Stimulated activated CD4-positive, alpha-beta T cell treated with anti-CD3 and anti-CD28 coated beads, Interleukin-1b, Interleukin-23, amount 100 ng/mL, for 1 hour (primary cell): ENCODE measurements at regions not wholly inside any gene's neighbourhood (a gene's known extent, or its start where the extent isn't known, plus 50 kb on each side); places are given as distances from the start of the nearest gene placed in this dataset.
"Not testable (repeated sequence)": the region's sequence is repeated elsewhere in the genome, so short reads cannot be mapped to it uniquely, and the experiment has no call there.

Experiments used
- DNase-seq, 2 donors: peaks; one replicate each; pipeline ENCODE4 v3.0.0-alpha.2; 2020; ENCODE audit warnings: low read depth in 2 of 2

- no peak for DNase-seq
Observed at GRCh38 chr18:1811282-1811681, 760.0 kb downstream of the METTL4 start.

GRCh38 chr18:1825296-1825695 is 746.0 kb downstream of the METTL4 start:
- DNase-seq, result no peak

- DNase-seq, result no peak
Observed at GRCh38 chr18:1840878-1841277, 730.4 kb downstream of the METTL4 start.

DNA sequence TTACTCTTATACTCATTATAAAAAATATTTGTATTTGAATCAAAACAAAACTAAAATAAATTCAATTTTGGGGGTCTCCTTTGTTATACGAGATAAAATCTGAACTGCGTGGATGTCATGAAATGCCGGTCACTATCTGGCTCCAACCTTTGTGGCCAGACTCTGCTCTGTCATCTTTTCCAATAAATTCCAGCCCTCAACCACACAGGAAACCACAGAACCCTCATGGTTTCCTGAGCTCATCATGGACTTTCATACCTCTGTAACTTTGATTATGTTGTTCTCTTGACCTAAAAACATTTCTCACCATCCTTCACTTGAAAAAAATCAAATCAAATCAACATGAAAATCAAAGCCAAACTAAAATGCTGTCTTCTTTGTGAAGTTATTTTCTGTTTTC is 724.7 kb downstream of the METTL4 start:
- DNase-seq, result no peak

DNA sequence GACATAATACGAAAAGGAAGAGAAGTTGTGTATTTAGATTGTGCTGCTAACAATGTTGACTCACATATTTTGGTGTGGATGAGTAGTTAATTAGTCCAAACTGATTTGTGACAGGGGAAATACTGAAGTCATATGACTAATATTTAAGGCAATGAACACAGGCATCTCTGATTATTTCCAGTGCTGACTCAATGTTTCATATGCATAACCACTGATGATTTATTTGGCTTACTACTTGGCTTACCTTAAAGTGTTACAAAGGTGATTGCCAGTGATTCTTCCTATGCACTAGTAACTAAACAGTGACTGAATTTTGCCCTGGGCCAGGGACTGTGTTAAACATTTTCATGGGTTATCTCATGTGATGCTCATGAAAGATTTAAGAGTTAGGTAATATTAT is 722.6 kb downstream of the METTL4 start:
- no peak for DNase-seq

- no peak for DNase-seq
Observed at GRCh38 chr18:1849386-1849785, 721.9 kb downstream of the METTL4 start.

GRCh38 chr18:1857281-1857680 is 714.0 kb downstream of the METTL4 start:
- not testable (repeated sequence) for DNase-seq

DNA sequence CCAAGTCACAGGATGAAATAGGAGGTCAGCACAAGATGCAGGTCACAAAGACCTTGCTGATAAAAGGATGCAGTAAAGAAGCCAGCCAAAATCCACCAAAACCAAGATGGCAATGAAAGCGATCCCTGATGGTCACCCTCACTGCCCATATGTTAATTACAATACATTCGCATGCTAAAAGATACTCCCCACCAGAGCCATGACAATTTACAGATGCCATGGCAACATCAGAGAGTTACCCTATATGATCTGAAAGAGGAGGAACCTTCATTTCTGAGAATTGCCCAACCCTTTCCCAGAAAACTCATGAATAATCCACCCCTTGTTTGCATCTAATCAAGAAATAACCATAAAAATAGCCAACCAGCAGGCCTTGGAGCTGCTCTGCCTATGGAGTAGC is 709.8 kb downstream of the METTL4 start:
- no peak for DNase-seq

DNA sequence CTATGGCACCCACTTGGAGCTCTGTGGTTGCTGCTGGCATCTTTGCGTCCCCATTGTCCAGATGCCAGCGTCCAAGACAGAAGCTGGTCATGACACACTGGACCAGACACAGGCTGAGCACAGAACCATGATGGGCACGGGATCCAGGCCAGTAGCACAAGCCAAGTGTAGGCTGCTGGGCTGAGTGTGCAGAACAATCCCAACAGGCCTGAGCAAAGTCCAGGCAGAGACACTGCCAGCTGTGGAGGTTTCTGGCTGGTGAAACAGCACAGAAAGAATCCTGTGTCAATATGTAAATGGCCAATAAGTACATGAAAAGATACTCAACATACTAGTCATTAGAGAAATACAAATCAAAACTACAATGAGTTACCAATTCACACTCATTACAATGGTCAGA is 705.4 kb downstream of the METTL4 start:
- no peak for DNase-seq

GRCh38 chr18:1872274-1872673 is 699.0 kb downstream of the METTL4 start:
- no peak for DNase-seq

DNA sequence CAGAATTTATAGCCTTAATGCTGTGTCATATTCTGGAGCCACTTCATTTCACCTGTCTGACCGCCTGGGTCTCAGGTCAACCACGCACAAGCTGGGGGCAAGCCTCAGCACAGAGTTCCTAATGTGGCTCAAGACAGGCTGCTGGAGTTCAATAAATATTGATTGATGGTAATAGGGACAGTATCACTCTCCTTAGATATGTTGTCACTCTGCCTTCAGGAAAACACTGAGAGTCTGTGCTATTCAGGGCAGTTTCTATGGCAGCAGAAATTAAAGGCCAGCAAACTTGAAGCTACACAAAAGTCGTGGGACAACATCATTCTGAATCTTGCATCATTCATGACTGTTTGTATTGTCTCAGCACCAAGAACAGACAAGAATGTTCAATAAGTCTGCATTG is 696.1 kb downstream of the METTL4 start:
- no peak for DNase-seq

DNA sequence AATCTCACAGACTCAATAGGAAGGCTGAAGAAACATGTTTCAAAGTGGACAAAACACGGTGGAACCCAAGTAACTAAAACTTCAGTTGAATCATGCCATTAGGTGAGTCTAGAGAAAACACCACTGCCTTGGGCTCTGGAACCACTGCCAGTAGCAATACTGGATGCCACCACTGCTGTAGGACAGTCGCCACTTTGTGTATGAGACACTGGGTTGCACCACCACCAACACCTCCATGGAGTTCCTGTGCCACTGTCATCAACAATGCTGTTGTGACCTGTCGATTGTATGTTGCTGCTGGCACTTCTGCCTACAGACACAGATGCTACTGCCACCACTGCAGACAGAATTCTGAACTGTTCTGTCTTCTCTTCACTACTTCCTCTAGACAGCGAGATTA is 686.7 kb downstream of the METTL4 start:
- no peak for DNase-seq

DNA sequence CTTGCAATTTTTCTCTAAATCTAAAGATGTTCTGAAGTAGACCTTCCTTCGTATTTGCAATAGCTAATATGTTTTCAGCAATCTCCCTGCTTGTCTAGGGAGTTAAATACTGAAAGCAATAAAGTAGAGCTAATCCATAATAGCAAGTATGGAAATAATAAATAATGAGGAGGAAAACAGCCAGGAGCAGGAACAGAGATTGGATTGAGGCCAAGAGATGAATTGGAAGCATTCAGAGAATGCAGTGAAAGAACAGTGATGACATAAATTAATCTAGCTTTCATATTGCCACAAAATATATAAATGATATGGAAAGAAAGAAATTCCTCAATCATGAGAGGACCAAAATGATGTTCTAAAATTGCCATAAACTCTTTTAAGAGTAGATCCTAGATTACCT is 679.7 kb downstream of the METTL4 start:
- no peak for DNase-seq

DNA sequence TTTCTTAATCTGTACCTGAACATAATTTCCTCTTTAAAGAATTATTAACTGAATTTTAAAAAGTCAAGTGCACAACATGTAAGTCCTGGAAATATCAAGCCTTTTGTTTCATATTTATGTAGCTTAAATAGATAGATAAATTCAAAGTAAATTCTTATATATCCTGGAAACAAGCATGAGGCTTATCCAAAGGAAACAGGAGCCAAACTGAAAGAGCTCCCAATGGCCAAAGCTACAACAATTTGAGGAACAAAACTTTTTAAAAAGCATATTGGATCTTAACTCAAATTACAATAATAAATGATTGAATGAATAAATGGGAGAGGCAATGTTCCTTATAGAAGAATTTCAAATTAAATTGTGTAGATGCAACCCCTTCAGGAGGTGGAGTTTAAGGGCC is 679.1 kb downstream of the METTL4 start:
- DNase-seq, result no peak

DNA sequence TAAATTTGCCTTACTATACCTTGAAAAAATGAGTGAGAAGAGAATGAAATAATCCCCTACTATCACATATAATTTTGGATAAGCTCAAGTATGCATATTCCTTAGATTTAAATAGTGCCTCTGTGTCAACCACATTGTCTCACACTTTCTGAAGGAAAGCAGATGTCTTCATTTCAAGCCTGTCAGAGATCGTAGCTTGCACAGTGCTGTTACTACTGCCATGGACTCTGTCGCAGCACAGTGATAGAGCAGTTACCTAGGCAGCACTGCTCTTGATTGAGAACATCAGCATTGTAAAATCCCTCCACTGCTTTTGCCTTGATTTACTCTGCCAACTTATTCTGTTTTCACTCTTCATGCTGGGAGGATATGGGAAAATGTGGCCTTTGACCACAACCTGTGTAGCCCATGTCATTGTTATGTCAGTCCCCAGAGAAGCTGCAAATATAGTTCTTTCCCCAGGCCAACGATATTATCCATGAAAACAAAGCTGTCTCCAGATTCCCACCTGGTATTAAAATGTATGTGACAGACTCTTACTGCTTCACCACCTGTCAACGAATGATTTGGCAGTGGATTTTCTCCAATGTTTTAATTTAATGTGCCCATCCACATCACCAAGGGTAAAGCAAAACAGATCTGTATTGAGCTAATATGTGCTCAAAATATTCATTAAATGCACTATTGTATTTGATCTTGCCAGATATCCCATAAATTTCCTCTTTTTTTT is 675.7 kb downstream of the METTL4 start:
- DNase-seq, result no peak

DNA sequence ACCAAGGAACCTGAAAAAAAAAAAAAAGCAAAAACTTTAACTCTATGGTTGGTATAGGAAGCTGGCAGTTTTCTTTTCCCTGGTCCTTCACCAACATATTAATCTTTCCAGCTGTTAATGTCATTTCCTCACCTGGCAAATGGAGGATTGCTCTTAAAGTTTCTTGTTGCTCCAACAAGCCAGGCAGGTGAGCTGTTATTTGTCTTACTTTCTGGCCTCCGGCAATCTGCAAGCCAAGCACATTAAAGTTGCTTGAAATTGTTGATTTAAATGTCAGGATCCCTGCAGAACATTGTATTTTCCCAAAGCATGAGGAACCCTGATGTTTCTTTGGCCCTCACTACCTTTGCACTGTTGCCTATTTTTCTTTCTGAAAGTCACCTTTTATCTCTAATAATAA is 664.9 kb downstream of the METTL4 start:
- no peak for DNase-seq

- no peak for DNase-seq
Observed at GRCh38 chr18:1907470-1908206, 663.7 kb downstream of the METTL4 start.

DNA sequence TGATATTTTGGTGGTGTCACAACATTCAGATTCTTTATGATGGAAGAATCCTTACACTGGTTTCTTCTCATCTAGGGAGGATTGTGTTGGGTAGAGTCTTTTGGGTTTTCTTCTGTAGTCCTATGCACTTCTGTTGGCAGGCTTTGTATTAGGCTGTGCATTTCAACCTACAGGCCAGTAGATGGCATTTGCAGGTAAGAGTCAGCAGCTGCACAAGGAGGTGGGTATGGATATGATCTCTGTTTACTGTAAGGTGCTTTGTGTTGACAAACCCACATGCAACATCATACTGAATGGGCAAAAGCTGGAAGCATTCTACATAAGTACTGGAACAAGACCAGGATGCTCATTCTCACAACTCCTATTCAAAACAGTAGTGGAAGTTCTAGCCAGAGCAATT is 656.8 kb downstream of the METTL4 start:
- DNase-seq, result no peak

GRCh38 chr18:1916869-1917523 is 654.3 kb downstream of the METTL4 start:
- no peak for DNase-seq

GRCh38 chr18:1917569-1917968 is 653.7 kb downstream of the METTL4 start:
- no peak for DNase-seq

- DNase-seq, result no peak
Observed at GRCh38 chr18:1922066-1922465, 649.2 kb downstream of the METTL4 start.

GRCh38 chr18:1928711-1929110 is 642.6 kb downstream of the METTL4 start:
- no peak for DNase-seq

- DNase-seq, result no peak
Observed at GRCh38 chr18:1929720-1930119, 641.6 kb downstream of the METTL4 start.
